CD4-positive, alpha-beta T cell treated with Interferon alpha-2 for 1 hour (primary cell): ENCODE measurements at regions not wholly inside any gene's neighbourhood (a gene's known extent, or its start where the extent isn't known, plus 50 kb on each side); places are given as distances from the start of the nearest gene placed in this dataset.
"Not testable (repeated sequence)": the region's sequence is repeated elsewhere in the genome, so short reads cannot be mapped to it uniquely, and the experiment has no call there.

ENCODE experiments used
- DNase-seq, 2 donors: peaks; one replicate each; pipeline ENCODE4 v3.0.0-alpha.2; 2020 to 2022

DNA sequence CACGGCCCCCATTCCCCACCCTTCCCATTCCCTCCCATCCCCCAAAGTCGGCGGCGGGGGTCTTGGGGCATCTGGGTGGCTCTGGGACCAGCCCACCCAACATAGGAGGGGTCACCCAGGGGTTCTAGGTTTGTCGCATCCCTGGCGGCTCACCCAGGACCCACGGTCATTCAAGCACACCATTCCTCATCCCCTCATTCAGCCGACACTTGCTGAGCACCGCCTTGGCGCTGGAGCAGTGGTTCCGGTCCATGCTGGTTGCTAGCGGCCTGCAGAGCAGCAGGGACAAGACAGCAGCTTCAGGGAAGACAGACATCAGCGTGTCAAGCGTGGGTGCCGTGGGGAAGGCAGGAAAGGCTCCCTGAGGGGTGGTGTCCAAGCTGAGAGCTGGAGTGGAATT lies 50.5 kb upstream of the OTOS start:
- DNase-seq, result no peak

DNA sequence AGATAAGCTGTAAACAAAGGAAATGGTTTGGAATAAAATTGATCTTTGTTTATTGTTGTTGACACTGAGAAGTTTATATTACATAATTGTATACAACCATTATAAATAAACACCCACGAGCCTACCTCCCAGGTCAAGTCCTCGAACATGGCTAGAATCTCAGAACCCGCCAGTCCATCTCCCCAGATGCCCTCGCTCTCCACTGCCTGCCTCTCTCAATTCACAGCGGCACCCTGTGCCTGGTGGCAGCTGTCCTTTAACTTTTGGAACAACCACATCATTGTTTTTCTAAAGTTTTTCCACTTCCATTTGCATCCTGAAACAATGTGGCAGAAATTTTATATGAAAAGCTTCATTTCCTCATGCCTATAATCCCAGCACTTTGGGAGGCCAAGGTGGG lies 52.2 kb upstream of the OTOS start:
- DNase-seq, result no peak

DNA sequence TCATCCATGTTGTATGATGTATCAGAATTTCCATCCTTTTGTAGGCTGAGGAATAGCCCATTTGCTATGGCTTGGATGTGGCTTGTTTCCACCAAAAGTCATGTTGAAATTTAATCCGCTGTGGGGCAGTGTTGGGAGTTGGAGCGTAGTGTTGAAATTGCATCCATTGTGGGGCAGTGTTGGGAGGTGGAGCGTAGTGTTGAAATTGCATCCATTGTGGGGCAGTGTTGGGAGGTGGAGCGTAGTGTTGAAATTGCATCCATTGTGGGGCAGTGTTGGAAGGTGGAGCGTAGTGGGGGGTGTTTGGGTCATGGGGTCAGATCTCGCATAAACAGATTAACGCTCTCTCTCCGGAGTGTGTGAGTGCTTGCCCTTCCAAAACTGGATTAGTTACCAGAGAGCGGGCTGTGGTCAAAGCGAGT lies 53.9 kb upstream of the OTOS start:
- not testable (repeated sequence) for DNase-seq

DNA sequence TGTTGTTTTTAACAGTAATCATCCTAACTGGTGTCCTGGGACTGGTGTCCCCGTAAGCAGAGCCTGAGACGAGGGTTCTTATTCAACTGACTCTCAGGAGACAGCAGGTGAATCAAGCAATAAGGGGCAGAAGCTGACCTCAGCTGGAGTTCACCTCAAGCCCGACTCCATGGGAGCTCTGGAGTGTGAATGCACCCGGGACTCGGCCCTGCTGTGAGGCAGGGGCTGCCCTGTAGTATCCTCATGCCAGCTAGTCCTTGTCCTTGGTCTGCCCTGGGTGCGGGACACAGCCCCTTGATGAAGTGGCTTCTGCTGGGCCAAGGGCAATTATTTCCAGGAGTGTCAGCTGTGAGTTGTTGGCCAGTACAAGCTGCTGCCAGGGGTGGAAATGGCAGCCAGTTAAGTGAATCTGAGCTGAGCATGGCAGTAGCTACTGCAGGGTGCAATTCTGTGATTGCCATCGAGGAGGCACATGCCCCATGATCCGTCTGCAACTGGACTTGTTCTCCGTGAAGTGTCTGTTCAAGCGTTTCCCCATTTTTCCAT lies 54.9 kb upstream of the OTOS start:
- DNase-seq, result no peak

DNA sequence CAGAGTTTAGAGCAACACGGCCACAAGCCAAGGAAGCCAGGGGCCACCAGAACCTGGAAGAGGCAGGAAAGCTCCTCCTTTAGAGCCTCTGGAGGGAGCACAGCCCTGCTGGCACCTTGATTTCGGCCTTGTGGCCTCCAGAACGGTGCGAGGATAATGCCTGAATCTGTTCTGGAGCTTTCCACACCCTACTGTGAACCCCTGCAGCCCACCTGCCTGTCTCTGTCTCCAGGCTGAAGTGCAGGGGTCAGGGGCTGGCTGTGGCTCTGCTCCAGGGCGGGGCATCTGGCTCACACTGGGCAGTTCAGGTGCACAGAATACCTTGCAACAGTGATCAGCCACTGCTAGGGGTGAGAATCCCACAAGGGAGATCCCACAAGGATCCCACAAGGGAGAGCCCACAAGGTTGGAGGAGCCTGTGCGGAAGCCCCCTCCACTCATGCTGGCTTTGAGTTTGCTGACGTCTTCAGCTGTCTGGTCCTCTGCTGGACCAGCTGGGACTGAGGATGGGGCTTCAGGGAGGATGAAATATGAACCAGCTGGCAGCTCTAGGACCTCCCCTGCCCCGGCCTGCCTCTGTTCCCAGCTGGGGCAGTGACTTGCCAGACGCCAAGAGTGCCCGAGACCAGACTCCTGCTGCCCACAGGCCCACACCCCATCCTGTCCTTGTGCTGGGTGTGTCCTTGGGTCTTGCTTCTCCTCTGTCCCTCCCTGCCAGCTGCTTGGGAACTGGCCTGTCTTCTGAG lies 56.4 kb upstream of the OTOS start:
- DNase-seq, result no peak

DNA sequence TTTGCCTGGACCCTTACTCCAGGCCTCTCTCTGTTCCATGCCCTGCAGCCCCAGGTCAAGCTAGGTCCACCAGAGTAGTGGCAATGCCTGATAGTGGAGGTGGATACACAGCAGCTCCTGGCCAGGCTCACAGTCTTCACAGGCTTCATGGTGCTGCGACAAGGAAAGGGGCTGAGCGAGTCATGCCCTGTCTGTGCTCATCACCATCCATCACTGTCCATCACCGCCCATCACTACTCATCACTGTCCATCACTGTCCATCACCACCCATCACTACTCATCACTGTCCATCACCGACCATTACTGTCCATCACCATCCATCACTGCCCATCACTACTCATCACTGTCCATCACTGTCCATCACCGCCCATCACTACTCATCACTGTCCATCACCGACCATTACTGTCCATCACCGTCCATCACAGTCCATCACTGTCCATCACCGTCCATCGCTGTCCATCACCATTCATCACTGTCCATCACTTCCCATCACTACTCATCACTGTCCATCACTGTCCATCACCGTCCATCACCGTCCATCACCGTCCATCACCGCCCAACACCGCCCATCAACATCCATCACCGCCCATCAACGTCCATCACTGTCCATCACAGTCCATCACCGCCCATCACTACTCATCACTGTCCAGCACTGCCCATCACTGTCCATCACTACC lies 57.1 kb upstream of the OTOS start:
- DNase-seq, result no peak

DNA sequence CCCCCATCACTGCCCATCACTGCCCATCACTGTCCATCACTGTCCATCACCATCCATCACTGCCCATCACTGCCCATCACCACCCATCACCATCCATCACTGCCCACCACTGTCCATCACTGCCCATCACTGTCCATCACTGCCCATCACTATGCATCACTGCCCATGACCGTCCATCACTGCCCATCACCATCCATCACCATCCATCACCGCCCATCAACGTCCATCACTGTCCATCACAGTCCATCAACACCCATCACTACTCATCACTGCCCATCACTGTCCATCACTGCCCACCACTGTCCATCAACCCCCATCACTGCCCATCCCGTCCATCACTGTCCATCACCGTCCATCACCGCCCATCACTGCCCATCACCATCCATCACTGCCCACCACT lies 57.8 kb upstream of the OTOS start:
- DNase-seq, result no peak

DNA sequence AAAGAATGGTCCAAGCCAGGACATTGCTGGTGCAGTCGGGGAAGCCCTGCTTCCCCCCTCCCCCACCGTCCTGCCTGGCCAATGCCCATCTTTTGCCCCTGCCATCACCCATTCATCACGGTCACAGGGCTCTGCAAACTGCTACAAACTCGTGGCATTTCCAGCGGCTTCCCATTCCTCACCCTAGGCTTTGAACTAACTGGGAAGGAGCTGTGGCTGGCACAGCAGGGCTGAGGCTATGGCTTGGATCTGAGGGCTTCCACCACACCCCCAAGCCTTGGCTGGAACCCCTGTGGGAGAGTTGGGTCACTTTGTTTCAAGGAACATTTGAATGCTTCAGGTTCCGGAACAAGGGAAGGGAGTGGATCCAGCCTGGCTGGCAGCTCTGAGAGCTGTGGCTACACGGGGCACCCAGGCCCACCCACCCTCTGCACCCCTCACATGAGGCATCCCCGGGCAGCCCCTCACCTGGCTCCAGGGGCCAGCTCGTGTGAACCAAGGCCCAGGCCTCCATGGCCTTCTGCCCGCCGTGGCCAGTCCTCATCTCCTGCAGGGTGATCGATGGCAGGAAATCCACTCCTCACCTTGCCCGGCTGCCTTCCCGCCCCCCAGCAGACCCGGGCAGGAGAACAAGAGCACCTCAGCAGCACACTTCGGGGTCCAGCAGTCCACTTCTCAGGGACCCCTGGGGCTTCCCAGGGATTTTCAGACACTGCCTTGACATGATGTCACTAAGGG lies 58.8 kb upstream of the OTOS start:
- DNase-seq, result no peak

DNA sequence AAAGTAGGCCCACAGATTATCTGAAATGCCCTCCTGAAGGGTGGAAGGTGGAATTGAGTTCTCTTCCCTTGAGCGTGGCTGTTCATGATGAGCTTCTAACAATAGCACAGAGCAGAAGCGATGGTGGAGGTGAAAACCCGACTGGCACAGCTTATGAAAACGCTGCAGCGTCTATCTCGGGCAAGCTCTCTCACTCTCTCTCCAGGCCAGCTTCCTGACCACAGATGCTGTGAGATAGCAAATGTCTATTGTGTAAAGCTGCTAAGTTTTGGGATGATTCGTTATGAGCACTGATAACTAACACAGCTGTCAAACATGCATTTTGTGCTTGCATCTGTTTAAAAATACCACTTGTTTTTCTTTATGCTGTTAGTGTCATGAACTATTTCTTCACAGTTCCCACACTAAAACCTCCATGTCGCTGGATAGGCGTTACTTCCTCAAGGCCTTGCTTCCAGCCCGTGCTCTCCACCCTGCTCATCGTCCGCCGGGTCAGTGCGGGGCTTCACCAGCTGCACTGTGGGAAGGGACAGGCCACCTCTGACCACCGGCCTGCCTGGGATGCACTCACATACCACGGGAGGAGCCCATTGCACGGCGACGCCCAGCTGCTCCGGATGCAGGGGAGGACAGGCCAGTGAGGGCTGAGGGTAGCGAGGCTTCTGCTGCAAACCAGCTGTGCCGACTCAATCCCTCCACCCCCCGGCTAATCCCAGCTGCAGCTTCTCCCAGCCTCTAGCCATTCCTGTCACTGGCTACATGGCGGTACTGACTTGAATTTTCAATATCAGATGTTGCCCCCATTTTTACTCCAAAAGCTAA lies 60.0 kb upstream of the OTOS start:
- no peak for DNase-seq

DNA sequence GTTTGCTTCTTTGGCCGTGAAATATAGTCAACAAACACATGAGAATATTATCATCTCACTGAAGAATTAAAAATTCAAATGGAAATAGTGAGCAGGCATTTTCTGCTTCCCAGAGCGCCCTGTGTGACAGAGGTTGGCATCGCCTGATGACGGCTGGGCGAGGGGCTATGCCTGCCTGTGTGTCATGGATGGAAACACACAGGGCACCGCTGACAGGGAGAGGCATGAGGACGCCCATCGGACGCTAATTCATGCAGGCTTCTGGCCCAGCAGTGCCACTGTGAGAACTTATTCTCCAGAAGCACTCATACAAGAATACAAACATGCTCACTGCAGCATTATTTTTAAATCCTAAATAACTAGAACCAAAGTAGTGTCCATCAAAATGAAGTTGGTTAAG lies 61.4 kb upstream of the OTOS start:
- DNase-seq, result no peak

DNA sequence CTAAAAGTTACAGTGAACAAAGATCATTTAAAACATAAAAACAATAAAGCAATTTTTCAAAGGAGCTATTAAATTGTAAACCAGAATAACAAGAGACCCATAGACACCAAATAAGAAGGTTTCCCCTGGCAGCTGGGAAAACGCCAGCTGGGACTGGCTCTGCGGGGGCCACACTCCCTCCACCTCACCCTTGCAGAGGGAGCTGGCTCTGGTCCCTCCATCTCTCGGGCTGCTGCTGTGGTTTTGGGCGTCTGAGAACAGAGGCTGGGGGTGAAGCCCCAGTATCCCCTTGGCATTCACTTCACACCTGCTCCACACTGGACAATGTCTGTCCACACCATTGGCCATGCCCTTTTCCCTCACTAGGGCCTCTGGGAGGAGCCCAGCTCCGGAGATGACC lies 62.1 kb upstream of the OTOS start:
- no peak for DNase-seq

DNA sequence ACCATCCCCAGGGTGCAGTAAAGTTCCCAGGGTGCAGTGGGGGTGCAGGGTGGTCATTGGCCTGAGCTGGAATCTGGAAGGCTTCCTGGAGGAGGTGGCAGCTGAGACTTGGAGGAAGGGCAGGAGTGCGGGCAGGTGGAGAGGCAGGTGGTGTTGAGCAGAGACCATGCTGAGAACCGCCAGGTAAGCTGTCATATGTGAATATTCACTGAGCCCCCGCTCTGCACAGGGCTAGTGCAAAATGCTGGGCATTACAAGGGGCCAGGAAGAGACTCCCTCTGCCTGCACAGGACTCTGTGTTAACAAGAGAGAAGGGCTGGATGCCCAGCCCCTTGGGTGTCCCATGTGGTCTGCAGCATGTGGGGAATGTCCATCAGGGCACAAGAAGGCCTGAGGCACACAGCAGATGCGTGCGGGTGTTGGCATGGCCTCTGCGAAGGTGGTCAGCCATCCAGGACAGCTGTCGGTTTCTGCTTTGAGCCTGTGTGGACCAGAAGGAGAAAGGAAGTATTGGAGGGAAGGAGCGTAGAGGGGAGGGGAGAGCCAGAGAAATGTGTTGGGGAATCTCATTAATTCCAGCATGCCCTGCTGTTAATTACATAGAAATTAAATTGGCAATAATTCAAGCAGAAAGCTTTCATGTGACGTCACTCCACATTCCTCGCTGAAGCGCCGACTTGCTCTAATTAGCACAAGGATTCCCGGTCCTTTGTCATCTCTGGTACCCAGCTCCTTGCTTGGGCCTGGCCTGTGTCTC lies 62.8 kb upstream of the OTOS start:
- no peak for DNase-seq

DNA sequence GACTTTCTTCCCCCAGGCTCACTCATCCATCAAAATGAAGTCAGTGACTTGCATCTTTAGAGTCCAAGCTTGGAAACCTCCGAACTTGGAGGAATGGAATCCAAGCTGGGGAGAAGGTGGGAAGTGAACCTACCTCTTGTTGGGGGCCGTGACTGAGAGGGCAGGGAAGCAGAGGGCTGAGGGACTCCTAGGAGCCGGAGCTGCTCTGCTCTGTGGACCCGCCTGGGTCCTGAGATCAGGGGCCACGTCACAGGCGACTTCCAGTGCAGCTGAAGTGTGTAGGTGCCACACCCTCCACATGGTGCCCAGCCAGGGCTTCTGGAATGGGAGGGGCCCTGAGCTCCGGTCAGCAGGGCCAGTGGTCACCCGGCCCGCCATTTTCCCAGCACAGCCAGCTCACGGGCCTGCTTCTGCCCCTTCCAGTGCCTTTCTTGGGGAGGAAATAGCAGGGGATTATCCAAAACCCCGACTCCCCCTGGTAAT lies 63.4 kb upstream of the OTOS start:
- DNase-seq, result no peak

DNA sequence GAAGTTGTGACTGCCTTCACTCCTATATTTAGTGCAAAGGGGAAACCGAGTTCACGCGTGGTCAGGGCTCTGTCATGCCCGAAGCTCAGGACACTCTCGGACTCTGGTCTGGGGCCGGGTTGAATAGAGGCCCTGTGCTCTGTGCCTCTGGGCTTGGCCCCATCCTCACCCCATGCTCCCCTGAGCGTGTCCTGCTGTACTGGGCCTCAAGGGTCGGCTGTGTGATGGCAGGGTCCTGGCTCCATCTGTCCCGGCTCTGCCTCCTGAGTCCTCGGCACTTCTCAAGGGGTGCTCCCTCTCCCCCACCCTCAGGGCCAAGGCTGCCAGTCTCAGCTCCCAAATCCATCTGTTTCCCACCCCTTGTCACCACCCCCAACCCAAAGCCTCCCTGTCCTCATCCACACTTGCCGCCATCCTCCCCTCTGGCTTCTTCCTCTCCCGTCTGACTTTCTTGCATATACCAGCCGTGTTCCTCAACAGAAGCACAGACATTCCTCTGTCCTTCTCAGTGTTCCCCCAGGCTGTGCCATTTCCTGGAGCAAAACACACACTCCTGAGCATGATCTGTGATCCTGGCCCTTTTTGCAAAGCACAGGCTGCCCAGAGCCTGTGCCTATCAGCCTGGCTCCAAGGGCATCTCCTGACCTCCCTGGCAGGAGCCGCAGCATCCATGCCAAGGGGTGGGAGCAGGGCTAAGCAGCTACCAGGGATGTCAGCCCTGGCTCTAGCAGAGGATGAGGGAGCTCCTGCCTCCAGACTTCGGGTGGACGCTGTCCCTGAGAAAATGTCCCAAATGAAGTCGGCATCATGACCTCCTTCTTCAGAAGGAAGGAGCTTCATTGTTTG lies 64.2 kb upstream of the OTOS start:
- DNase-seq, result no peak

DNA sequence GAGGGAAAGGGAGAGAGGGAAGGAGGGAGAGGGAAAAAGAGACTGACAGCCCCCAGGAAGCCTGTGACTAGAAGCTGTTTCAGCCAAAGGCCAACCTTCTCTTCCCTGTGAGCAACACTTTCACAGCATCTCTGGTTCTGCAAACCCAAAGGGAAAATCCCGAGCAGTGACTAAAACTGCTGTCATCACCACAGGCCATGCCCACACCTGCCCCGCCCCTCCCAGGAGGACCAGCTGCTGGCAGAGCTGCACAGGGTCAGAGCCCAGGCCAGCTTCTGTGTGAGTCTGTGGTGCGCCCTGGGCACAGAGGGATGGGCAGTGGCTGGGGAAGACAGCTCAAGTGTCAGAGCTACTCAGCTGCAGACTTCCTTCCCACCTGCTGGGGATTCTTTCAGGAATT lies 64.9 kb upstream of the OTOS start:
- no peak for DNase-seq

DNA sequence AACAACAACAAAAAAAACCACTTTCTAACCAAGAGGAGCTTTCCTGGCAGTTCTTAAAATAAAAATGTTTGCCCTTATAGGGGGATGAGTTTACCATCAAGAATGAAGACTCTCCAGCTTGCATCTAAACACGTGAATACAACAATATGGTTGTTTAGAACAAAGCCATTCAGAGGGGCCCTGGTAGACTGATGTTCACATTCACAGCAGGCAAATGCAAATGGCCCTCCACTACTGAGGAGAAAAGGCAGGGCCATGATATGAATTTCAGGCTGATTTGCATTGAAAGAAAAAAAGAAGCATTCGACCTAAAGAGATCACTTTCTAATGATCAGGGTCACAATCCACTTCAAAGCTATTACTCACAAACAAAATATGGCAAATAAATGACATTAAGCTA lies 65.3 kb upstream of the OTOS start:
- no peak for DNase-seq

DNA sequence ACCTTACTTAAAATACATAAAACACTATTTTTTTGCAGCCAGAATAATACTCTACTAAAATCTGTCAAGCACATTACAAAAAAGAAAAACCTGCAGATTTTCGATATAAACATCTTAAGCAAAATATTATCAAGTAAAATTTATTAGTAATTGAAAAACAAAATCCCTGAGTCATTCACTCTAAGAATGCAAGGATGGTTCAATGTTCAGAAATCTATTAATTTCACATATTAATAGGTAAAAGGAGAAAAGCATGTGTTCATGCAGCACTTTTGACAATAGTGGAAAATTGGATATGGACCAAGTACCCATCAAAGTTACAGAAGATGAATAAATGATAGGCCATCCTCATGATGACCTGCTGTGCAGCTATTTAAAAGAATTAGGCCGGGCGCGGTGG lies 66.2 kb upstream of the OTOS start:
- no peak for DNase-seq

DNA sequence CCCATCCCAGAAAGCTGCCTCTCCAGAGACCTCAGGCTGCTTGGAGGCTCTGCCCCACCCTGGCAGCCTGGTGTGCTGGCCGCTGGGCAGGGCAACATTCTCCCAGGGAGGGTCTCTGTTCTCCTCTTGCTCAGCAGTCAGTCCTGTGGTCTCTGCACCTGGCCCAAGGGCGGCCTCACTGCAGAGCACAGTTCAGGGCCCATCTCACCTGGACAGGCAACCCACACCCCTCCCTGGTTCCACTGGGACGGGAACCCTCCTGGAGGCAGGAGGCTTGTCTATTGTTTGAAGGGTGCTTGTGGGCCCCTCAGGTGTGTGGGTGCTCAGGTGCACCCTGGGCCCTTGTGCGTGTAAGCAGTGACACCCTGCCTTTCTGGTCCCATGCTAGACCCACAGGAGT lies 67.2 kb upstream of the OTOS start:
- DNase-seq, result no peak

DNA sequence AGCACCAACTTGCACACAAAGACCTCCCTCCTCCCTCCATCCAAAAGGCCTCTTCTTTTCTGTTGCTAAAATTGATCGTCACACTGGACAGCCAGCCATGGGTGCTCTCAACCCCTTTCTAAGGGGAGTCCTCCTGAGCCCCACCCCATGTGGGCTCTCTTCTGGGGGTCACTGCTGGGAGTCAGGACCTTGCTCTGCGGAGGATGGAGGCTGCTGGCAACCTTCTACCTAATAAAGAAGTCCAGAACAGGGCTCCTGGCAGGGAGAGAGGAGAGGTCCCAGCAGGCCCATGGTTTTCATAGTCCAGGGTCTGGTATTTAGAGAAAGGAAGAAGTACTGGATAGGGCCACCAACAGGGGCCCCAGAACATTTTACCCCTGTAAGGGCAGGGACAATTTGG lies 67.6 kb upstream of the OTOS start:
- DNase-seq, result no peak

DNA sequence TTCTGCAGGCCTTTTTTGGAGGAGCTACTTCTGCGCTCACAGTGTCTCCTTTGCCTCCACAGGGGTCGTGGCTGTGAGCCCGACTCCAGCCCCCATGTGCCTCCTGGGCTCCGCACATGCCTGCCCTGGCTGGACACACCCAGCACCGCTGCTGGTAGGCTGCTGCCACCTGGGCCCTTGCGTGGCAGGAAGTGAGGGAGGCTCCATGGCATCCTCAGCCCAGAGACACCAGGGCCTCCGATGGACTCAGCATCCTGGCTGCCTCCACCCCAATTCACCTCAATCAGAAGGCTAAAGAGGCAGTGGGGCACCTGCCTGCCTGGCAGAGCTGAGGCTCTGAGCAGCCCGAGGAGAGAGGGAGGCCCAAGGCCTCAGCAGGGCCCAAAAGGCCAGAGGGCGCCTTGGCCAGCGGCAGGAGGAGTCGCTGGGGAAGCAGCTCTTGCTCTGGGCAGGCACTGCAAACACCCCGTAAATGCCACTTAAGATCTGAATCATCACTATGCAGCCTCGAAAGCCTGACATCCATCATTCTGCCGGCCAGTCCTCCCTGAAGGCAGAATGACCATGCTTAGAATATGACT lies 68.3 kb upstream of the OTOS start:
- DNase-seq, result no peak

DNA sequence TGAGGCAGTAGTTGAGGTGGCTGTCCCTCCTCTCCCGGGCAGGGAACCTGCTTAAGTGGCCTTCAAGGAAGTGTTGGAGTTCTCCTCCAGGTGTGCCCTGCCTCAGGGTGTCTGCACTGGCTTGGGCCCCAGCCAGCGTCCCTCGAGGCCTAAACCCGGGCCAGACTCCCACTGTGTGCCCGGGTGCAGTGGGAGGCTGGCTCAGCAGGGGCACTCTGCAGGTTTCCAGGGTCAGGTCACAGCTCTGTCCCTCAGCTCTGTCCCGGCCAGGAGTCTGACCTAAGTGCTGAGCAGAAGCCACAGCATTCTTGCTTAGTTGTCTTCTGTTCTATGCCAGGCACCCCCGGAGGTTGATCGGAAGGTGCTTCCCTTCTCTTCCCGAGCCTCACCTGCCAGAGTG lies 69.0 kb upstream of the OTOS start:
- DNase-seq, result no peak
